ENCODE measurements at regions not wholly inside any gene's neighbourhood (a gene's known extent, or its start where the extent isn't known, plus 50 kb on each side); places are given as distances from the start of the nearest gene placed in this dataset.

DNA sequence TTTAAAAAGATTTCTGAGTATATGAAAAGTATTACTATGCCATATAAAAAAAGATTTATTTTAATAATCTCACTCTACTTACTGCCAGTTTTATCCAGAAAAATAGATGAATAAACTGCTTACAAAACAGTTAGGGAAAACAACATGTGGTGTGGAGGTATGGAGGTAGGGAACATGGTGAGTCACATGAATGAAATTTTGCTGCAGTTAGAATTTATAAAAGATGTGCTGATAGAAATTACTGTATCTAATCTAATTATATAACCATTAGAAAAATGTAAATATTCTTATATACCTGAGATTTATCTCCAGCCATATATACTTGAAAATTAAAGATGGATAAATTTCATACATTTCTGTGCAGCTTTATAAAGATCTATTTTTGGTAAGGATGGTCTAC is 184.0 kb upstream of the ANK2 start:
- DNase-seq (ENCODE audit: low read depth), result no peak
- TF ChIP-seq, protein P1, sequence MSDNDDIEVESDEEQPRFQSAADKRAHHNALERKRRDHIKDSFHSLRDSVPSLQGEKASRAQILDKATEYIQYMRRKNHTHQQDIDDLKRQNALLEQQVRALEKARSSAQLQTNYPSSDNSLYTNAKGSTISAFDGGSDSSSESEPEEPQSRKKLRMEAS (IDR thresholded peaks at IDR 0.05; ENCODE audit: low read depth, low read length), result no peak
- TF ChIP-seq, protein P2, sequence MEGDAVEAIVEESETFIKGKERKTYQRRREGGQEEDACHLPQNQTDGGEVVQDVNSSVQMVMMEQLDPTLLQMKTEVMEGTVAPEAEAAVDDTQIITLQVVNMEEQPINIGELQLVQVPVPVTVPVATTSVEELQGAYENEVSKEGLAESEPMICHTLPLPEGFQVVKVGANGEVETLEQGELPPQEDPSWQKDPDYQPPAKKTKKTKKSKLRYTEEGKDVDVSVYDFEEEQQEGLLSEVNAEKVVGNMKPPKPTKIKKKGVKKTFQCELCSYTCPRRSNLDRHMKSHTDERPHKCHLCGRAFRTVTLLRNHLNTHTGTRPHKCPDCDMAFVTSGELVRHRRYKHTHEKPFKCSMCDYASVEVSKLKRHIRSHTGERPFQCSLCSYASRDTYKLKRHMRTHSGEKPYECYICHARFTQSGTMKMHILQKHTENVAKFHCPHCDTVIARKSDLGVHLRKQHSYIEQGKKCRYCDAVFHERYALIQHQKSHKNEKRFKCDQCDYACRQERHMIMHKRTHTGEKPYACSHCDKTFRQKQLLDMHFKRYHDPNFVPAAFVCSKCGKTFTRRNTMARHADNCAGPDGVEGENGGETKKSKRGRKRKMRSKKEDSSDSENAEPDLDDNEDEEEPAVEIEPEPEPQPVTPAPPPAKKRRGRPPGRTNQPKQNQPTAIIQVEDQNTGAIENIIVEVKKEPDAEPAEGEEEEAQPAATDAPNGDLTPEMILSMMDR (IDR thresholded peaks at IDR 0.05; ENCODE audit: low read depth, low read length), result no peak
- TF ChIP-seq POLR2A (IDR thresholded peaks at IDR 0.05; ENCODE audit: extremely low read depth, insufficient read length), result no peak
- no peak for TF ChIP-seq MYC (IDR thresholded peaks at IDR 0.05; ENCODE audit: low read depth, low read length)
- H3K4me3 ChIP-seq (ENCODE audit: low read depth, low read length), result no peak overlapping the region

DNA sequence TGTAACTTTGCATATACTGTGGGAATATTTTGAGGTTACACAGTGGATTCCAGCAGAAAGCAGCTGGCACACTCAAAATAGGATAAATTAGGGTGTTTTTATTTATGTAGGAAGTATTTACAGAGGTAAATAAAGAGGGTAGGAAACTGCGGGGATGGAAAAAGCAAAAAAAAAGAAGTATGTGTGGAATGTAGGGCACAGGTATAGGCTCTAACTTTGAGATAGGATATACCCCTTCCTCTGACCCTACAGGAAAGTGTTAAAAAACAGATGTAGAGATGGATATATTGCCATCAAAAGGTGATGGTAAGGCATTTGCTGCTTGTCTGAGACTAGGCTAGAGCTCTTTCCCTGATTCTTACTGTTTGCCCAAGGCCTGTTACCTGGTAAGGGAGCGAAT is 173.1 kb upstream of the ANK2 start:
- no peak for TF ChIP-seq MYC (IDR thresholded peaks at IDR 0.05; ENCODE audit: low read depth, low read length)
- TF ChIP-seq, protein P1 (IDR thresholded peaks at IDR 0.05; ENCODE audit: low read depth, low read length), result no peak
- no peak for TF ChIP-seq POLR2A (IDR thresholded peaks at IDR 0.05; ENCODE audit: extremely low read depth, insufficient read length)
- TF ChIP-seq, protein P2 (IDR thresholded peaks at IDR 0.05; ENCODE audit: low read depth, low read length), result no peak
- no peak for DNase-seq (ENCODE audit: low read depth)
- H3K4me3 ChIP-seq (ENCODE audit: low read depth, low read length), result no peak overlapping the region

DNA sequence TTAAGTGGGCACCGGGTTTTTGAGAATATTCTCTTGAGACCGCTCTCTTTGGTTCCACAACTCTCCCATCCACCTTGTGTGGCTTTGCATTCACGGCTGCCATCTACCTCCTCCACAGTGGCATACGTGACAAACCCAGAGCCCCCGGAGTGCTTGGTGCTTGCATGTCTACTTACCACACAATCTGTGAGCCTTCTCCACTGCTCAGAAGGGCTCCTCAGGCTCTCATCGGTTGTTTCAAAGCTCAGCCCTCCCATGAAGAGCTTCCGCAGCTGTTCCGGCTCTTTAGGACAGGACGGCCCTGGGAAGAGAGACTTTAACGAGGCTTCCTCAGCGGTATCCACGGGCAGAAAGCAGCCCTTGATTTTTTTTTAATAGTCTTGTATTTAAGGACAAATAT is 167.6 kb upstream of the ANK2 start:
- H3K4me3 ChIP-seq (ENCODE audit: low read depth, low read length), result no peak overlapping the region
- no peak for DNase-seq (ENCODE audit: low read depth)

DNA sequence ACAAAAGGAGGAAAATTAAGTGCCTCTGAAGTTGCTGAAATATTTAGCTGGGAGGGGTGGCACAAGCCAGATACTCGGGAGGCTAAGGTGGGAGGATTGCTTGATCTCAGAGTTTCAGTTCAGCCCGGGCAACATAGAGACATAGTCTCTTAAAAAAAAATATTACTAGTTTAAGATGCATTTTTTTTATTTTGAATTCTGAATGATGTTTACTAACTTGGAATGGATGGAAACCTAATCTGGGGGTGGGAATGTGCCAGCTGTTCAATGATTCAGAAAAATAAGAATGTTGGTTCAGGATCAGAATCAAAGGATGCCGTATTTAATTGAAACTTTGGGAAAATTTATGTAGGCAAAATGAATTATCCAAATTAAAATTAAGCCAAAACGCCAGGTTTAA is 167.2 kb upstream of the ANK2 start:
- DNase-seq (ENCODE audit: low read depth), result no peak
- no peak overlapping the region for H3K4me3 ChIP-seq (ENCODE audit: low read depth, low read length)
- TF ChIP-seq, protein P1 (IDR thresholded peaks at IDR 0.05; ENCODE audit: low read depth, low read length), result no peak
- TF ChIP-seq, protein P2 (IDR thresholded peaks at IDR 0.05; ENCODE audit: low read depth, low read length), result no peak
- TF ChIP-seq POLR2A (IDR thresholded peaks at IDR 0.05; ENCODE audit: extremely low read depth, insufficient read length) (no peak), MYC (IDR thresholded peaks at IDR 0.05; ENCODE audit: low read depth, low read length) (no peak)

More for the DNA sequence above, 167.6 kb upstream of the ANK2 start:
- TF ChIP-seq, protein P1 (IDR thresholded peaks at IDR 0.05; ENCODE audit: low read depth, low read length), result no peak
- TF ChIP-seq, protein P2 (IDR thresholded peaks at IDR 0.05; ENCODE audit: low read depth, low read length), result no peak
- TF ChIP-seq POLR2A (IDR thresholded peaks at IDR 0.05; ENCODE audit: extremely low read depth, insufficient read length), result no peak
- no peak for TF ChIP-seq MYC (IDR thresholded peaks at IDR 0.05; ENCODE audit: low read depth, low read length)

DNA sequence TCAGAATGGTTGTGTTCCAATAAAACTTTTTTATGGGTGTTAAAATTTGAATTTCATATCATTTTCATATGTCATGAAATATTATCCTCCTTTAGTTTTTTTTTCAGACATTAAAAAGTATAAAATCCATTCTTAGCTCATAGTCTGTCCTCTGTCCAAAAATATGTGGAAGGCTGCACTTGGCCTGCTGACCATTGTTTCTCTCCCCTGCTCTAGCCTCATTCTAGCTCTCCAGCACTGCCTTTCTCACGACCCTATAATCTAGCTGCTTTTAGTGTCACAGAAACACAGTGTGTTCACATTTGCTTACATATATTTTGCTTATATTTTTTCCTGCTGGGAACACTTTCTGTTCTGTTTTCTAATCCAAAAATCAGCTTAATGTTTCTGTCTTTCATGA is 165.0 kb upstream of the ANK2 start:
- TF ChIP-seq, protein P2 (IDR thresholded peaks at IDR 0.05; ENCODE audit: low read depth, low read length), result no peak
- TF ChIP-seq MYC (IDR thresholded peaks at IDR 0.05; ENCODE audit: low read depth, low read length) (no peak), POLR2A (IDR thresholded peaks at IDR 0.05; ENCODE audit: extremely low read depth, insufficient read length) (no peak)
- TF ChIP-seq, protein P1 (IDR thresholded peaks at IDR 0.05; ENCODE audit: low read depth, low read length), result no peak
- no peak for DNase-seq (ENCODE audit: low read depth)
- no peak overlapping the region for H3K4me3 ChIP-seq (ENCODE audit: low read depth, low read length)

DNA sequence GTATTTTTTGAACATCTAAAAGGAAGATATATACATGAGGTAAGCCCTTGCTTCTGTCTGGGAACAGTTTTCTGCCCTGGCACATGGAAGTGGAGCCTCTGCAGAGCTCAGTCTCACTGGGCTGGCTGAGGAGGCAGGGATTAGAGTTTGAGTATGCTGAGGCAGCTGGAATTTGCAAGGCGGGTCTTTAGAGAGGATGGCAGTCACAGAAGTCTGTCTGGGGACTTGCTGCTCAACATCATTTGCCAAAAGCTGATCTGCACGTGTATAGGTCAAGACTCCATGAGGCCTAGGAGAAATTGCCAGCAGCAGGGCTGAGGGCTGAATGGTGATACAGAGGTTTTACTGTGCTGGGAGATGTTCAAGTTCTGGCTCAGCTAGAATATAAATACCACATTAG is 163.6 kb upstream of the ANK2 start:
- DNase-seq (ENCODE audit: low read depth), result no peak
- TF ChIP-seq MYC (IDR thresholded peaks at IDR 0.05; ENCODE audit: low read depth, low read length) (no peak), POLR2A (IDR thresholded peaks at IDR 0.05; ENCODE audit: extremely low read depth, insufficient read length) (no peak)
- TF ChIP-seq, protein P1 (IDR thresholded peaks at IDR 0.05; ENCODE audit: low read depth, low read length), result no peak
- TF ChIP-seq, protein P2 (IDR thresholded peaks at IDR 0.05; ENCODE audit: low read depth, low read length), result no peak
- no peak overlapping the region for H3K4me3 ChIP-seq (ENCODE audit: low read depth, low read length)

Measured in NB4 (cell line).